OCI-LY7 (cell line): ENCODE measurements at regions not wholly inside any gene's neighbourhood (a gene's known extent, or its start where the extent isn't known, plus 50 kb on each side); places are given as distances from the start of the nearest gene placed in this dataset.

Experiments used
- BruUV-seq: library from RNA; stranded (reverse); fragments of 400-500 nt; replicated peaks from 2 replicates; lab custom pipeline; 2021; lab: Mats Ljungman, UMichigan
- CTCF ChIA-PET: fragments of 300-600 bp; sonication (Branson Sonifier 250); formaldehyde crosslinking; loops from one replicate; lab custom pipeline; 2022; ENCODE audit warnings: antibody characterized with exemption; ENCODE audit not compliant: unreplicated experiment; lab: Charles Lee
- POLR2A ChIA-PET: fragments of 300-600 bp; sonication (Branson Sonifier 250); formaldehyde crosslinking; loops from one replicate; lab custom pipeline; 2022; ENCODE audit warnings: antibody characterized with exemption; lab: Charles Lee
- DNase-seq: peaks from one replicate; pipeline ENCODE4 v3.0.0-alpha.2; 2015; ENCODE audit warnings: low spot score
- H2AFZ ChIP-seq: fragments of 200-600 bp; sonication (generic), shearing (Covaris generic); 2 replicates; pipeline ENCODE4 v1.6.1; 2014; ENCODE audit warnings: mild to moderate bottlenecking, antibody characterized with exemption, low read length, moderate library complexity
- H3K27ac ChIP-seq: fragments of 200-600 bp; sonication (generic); 2 replicates; pipeline ENCODE4 v1.5.1; 2014; ENCODE audit warnings: mixed run types, low read depth, mild to moderate bottlenecking, moderate library complexity, low read length, inconsistent platforms; ENCODE audit not compliant: poor library complexity, severe bottlenecking
- H3K36me3 ChIP-seq: fragments of 200-600 bp; sonication (generic); 2 replicates; pipeline ENCODE4 v1.6.1; 2014; ENCODE audit warnings: mild to moderate bottlenecking, antibody characterized with exemption, low read length, moderate library complexity, mixed read lengths; ENCODE audit not compliant: insufficient read depth
- H3K4me1 ChIP-seq: fragments of 200-600 bp; sonication (generic); 2 replicates; pipeline ENCODE4 v1.5.1; 2014; ENCODE audit warnings: mild to moderate bottlenecking, low read length; ENCODE audit not compliant: insufficient read depth, poor library complexity, severe bottlenecking
- H3K4me2 ChIP-seq: fragments of 200-600 bp; sonication (generic); 2 replicates; pipeline ENCODE4 v1.6.1; 2014; ENCODE audit warnings: mild to moderate bottlenecking, low read length
- H3K4me3 ChIP-seq: fragments of 200-600 bp; sonication (generic); 2 replicates; pipeline ENCODE4 v1.5.1; 2014; ENCODE audit warnings: mild to moderate bottlenecking, low read depth, low read length; ENCODE audit not compliant: poor library complexity, severe bottlenecking
- H3K79me2 ChIP-seq: fragments of 200-600 bp; sonication (generic); 2 replicates; pipeline ENCODE4 v1.6.1; 2016; ENCODE audit warnings: low read depth, mild to moderate bottlenecking, low read length, moderate library complexity, mixed read lengths; ENCODE audit not compliant: insufficient read depth
- H3K9me2 ChIP-seq: fragments of 200-600 bp; sonication (generic); 2 replicates; pipeline ENCODE4 v1.6.1; 2016; ENCODE audit warnings: mild to moderate bottlenecking, low read length, mixed read lengths; ENCODE audit not compliant: insufficient read depth
- H3K9me3 ChIP-seq: fragments of 200-600 bp; sonication (generic); 2 replicates; pipeline ENCODE4 v1.6.1; 2014; ENCODE audit warnings: mild to moderate bottlenecking, mixed run types, low read length, mixed read lengths
- H4K20me1 ChIP-seq: fragments of 200-600 bp; sonication (generic); 2 replicates; pipeline ENCODE4 v1.6.1; 2014; ENCODE audit warnings: mild to moderate bottlenecking, antibody characterized with exemption, low read length, moderate library complexity, mixed read lengths; ENCODE audit not compliant: insufficient read depth
- CTCF ChIP-seq: fragments of 200-600 bp; sonication (generic); conservative IDR thresholded peaks from 2 replicates; pipeline ENCODE4 v1.5.1; 2014; ENCODE audit warnings: mild to moderate bottlenecking, antibody characterized with exemption, low read length, moderate library complexity, mixed read lengths
- EZH2phosphoT487 ChIP-seq: fragments of 200-600 bp; sonication (generic); IDR thresholded peaks from 2 replicates; pipeline ENCODE4 v1.6.1; 2018; ENCODE audit warnings: low read depth, borderline replicate concordance, mild to moderate bottlenecking, mixed run types, antibody characterized with exemption, low read length, moderate library complexity, mixed read lengths
- intact Hi-C: fragments of 100-400 bp; cut with micrococcal nuclease; formaldehyde crosslinking; loops from one replicate; pipeline ENCODE4 v1.10.0; 2022; ENCODE audit not compliant: unreplicated experiment

GRCh38 chr1:199751506-199751905 is 276.0 kb upstream of the NR5A2 start:
- Histone ChIP-seq H4K20me1 (no peaks in the 10 kb centered on the region), H3K4me2 (no peak overlapping the region), H3K36me3 (no peaks in the 10 kb centered on the region), H3K9me2 (no peaks in the 10 kb centered on the region), H3K27ac (no peak overlapping the region), H3K9me3 (no peaks in the 10 kb centered on the region), H2AFZ (no peak overlapping the region), H3K79me2 (no peaks in the 10 kb centered on the region), H3K4me3 (no peak overlapping the region), H3K4me1 (no peaks in the 10 kb centered on the region)
- CTCF ChIA-PET: no interaction called here
- TF ChIP-seq EZH2phosphoT487: no peak
- TF ChIP-seq CTCF: no peak
- POLR2A ChIA-PET: no interaction called here
- no peak for DNase-seq
- intact Hi-C loops: no loop called here
- BruUV-seq: no TSS peak

GRCh38 chr1:199751962-199752687 is 275.4 kb upstream of the NR5A2 start:
- no peak overlapping the region for H3K4me3 ChIP-seq
- intact Hi-C loops: no loop called here
- H3K9me2 ChIP-seq: no peaks in the 10 kb centered on the region
- no peak overlapping the region for H3K27ac ChIP-seq
- H3K79me2 ChIP-seq: no peaks in the 10 kb centered on the region
- H3K4me2 ChIP-seq: no peak overlapping the region
- BruUV-seq: no TSS peak
- H4K20me1 ChIP-seq: no peaks in the 10 kb centered on the region
- TF ChIP-seq CTCF: no peak
- TF ChIP-seq EZH2phosphoT487: no peak
- H3K4me1 ChIP-seq: no peaks in the 10 kb centered on the region
- ChIA-PET CTCF (no interaction called here), POLR2A (no interaction called here)
- no peak for DNase-seq
- no peaks in the 10 kb centered on the region for H3K36me3 ChIP-seq
- H3K9me3 ChIP-seq: no peaks in the 10 kb centered on the region
- no peak overlapping the region for H2AFZ ChIP-seq

- H3K9me2 ChIP-seq: no peaks in the 10 kb centered on the region
- BruUV-seq: no TSS peak
- POLR2A ChIA-PET: no interaction called here
- no peak for DNase-seq
- H2AFZ ChIP-seq: no peak overlapping the region
- H3K4me3 ChIP-seq: no peak overlapping the region
- no peak overlapping the region for H3K27ac ChIP-seq
- H3K79me2 ChIP-seq: no peaks in the 10 kb centered on the region
- no peak for TF ChIP-seq CTCF
- TF ChIP-seq EZH2phosphoT487: no peak
- H4K20me1 ChIP-seq: no peaks in the 10 kb centered on the region
- H3K9me3 ChIP-seq: no peaks in the 10 kb centered on the region
- H3K4me1 ChIP-seq: no peaks in the 10 kb centered on the region
- no peaks in the 10 kb centered on the region for H3K36me3 ChIP-seq
- H3K4me2 ChIP-seq: no peak overlapping the region
- intact Hi-C loops: no loop called here
- CTCF ChIA-PET: no interaction called here
Observed at GRCh38 chr1:199752688-199753027, 274.9 kb upstream of the NR5A2 start.
